IMR-90 (cell line): ENCODE measurements at regions not wholly inside any gene's neighbourhood (a gene's known extent, or its start where the extent isn't known, plus 50 kb on each side); places are given as distances from the start of the nearest gene placed in this dataset.

Source experiments
- ATAC-seq: fragments of 200-7000 bp; cut with Tn5 transposase; 2 replicates; pipeline ENCODE4 v1.9.1; 2020; ENCODE audit warnings: low read depth, mild to moderate bottlenecking, moderate library complexity
- BruUV-seq: library from RNA; stranded (reverse); fragments of 400-500 nt; replicated peaks from 2 replicates; lab custom pipeline; 2021; lab: Mats Ljungman, UMichigan
- CTCF ChIA-PET: fragments of 300-600 bp; formaldehyde crosslinking; extraction: SDS; loops from one replicate; lab custom pipeline; 2021; ENCODE audit warnings: antibody characterized with exemption; lab: Yijun Ruan, JAX
- POLR2A ChIA-PET: fragments of 300-600 bp; sonication (Branson Sonifier 250); formaldehyde crosslinking; loops from one replicate; lab custom pipeline; 2022; ENCODE audit warnings: antibody characterized with exemption; ENCODE audit not compliant: unreplicated experiment; lab: Charles Lee
- DNase-seq: peaks from one replicate; pipeline ENCODE4 v3.0.0; 2013
- H2AFZ ChIP-seq: replicated peaks from 2 replicates; pipeline ENCODE3; 2013; ENCODE audit warnings: low read length, mild to moderate bottlenecking; ENCODE audit not compliant: poor library complexity
- H2AK5ac ChIP-seq: 2 replicates; pipeline ENCODE4 v1.6.1; 2013; ENCODE audit warnings: low read depth, low read length, inconsistent platforms
- H2AK9ac ChIP-seq: replicated peaks from 2 replicates; pipeline ENCODE3; 2013; ENCODE audit warnings: mild to moderate bottlenecking, low read depth, low read length, moderate library complexity; ENCODE audit not compliant: poor library complexity
- H2BK120ac ChIP-seq: 2 replicates; pipeline ENCODE4 v1.6.1; 2013; ENCODE audit warnings: low read depth, low read length, inconsistent platforms
- H2BK15ac ChIP-seq: 3 replicates; pipeline ENCODE4 v1.6.1; 2013; ENCODE audit warnings: low read depth, low read length, inconsistent platforms
- H2BK20ac ChIP-seq: 2 replicates; pipeline ENCODE4 v1.6.1; 2013; ENCODE audit warnings: low read depth, mild to moderate bottlenecking, inconsistent platforms, low read length, moderate library complexity
- H2BK5ac ChIP-seq: 2 replicates; pipeline ENCODE4 v1.6.1; 2013; ENCODE audit warnings: mild to moderate bottlenecking, low read depth, low read length, inconsistent platforms; ENCODE audit not compliant: poor library complexity, severe bottlenecking
- H3K14ac ChIP-seq: replicated peaks from 2 replicates; pipeline ENCODE4 v1.6.1; 2013; ENCODE audit warnings: low read depth, low read length, inconsistent platforms
- H3K18ac ChIP-seq: 2 replicates; pipeline ENCODE4 v1.6.1; 2013; ENCODE audit warnings: low read depth, low read length, control low read depth
- H3K23ac ChIP-seq: 2 replicates; pipeline ENCODE4 v1.6.1; 2013; ENCODE audit warnings: low read depth, low read length, inconsistent platforms
- H3K27ac ChIP-seq: 2 replicates; pipeline ENCODE4 v1.5.1; 2013; ENCODE audit warnings: mild to moderate bottlenecking, control low read depth, low read length; ENCODE audit not compliant: insufficient read depth
- H3K27me3 ChIP-seq: 2 replicates; pipeline ENCODE4 v1.6.1; 2013; ENCODE audit warnings: low read length; ENCODE audit not compliant: control insufficient read depth, insufficient read depth
- H3K36me3 ChIP-seq: 2 replicates; pipeline ENCODE4 v1.6.1; 2013; ENCODE audit warnings: low read length, mixed read lengths; ENCODE audit not compliant: control insufficient read depth, insufficient read depth
- H3K4ac ChIP-seq: 2 replicates; pipeline ENCODE4 v1.6.1; 2013; ENCODE audit warnings: low read depth, low read length, inconsistent platforms
- H3K4me1 ChIP-seq: 2 replicates; pipeline ENCODE4 v1.6.1; 2013; ENCODE audit warnings: low read length, mixed read lengths; ENCODE audit not compliant: control insufficient read depth, insufficient read depth
- H3K4me2 ChIP-seq: 2 replicates; pipeline ENCODE4 v1.6.1; 2013; ENCODE audit warnings: low read depth, mild to moderate bottlenecking, control low read depth, low read length, moderate library complexity
- H3K4me3 ChIP-seq: 2 replicates; pipeline ENCODE4 v1.5.1; 2013; ENCODE audit warnings: low read depth, mild to moderate bottlenecking, control low read depth, low read length, moderate library complexity; ENCODE audit not compliant: insufficient read depth
- H3K56ac ChIP-seq: 2 replicates; pipeline ENCODE4 v1.6.1; 2013; ENCODE audit warnings: low read length, inconsistent platforms; ENCODE audit not compliant: insufficient read depth; ENCODE audit errors: extremely low read depth
- H3K79me1 ChIP-seq, 2 experiments: 2 replicates each; pipeline ENCODE4 v1.6.1; 2013; ENCODE audit warnings: low read length in 2 of 2, inconsistent platforms in 1 of 2, low read depth in 1 of 2
- H3K9ac ChIP-seq: 2 replicates; pipeline ENCODE4 v1.6.1; 2013; ENCODE audit warnings: low read depth, low read length, control low read depth
- H3K9me1 ChIP-seq: 2 replicates; pipeline ENCODE4 v1.6.1; 2013; ENCODE audit warnings: low read length, inconsistent platforms; ENCODE audit not compliant: insufficient read depth
- H3K9me3 ChIP-seq: 2 replicates; pipeline ENCODE4 v1.6.1; 2013; ENCODE audit warnings: low read length; ENCODE audit not compliant: control insufficient read depth, insufficient read depth
- H4K20me1 ChIP-seq: 2 replicates; pipeline ENCODE4 v1.6.1; 2013; ENCODE audit warnings: low read length, inconsistent platforms; ENCODE audit not compliant: insufficient read depth
- H4K5ac ChIP-seq: 2 replicates; pipeline ENCODE4 v1.6.1; 2013; ENCODE audit warnings: mild to moderate bottlenecking, low read depth, low read length, control low read depth
- H4K8ac ChIP-seq, 2 experiments: 2 replicates each; pipeline ENCODE4 v1.6.1; 2013; ENCODE audit warnings: low read depth in 2 of 2, low read length in 2 of 2, control low read depth in 1 of 2, inconsistent platforms in 1 of 2
- H4K91ac ChIP-seq: 2 replicates; pipeline ENCODE4 v1.6.1; 2013; ENCODE audit warnings: low read depth, low read length, inconsistent platforms; ENCODE audit not compliant: insufficient read depth
- BHLHE40 ChIP-seq: fragments of 150-350 bp; IDR thresholded peaks from 2 replicates; pipeline ENCODE4 v1.6.1; 2016; ENCODE audit warnings: mild to moderate bottlenecking, low read depth, low read length
- CEBPB ChIP-seq: IDR thresholded peaks from 2 replicates; pipeline ENCODE4 v1.6.1; 2012; ENCODE audit warnings: low read depth, low read length, improper control_type of control experiment
- CHD1 ChIP-seq: IDR thresholded peaks from 2 replicates; pipeline ENCODE4 v1.6.1; 2012; ENCODE audit warnings: low read depth, low read length, improper control_type of control experiment
- MAFK ChIP-seq: IDR thresholded peaks from 2 replicates; pipeline ENCODE4 v1.6.1; 2012; ENCODE audit warnings: low read depth, low read length, improper control_type of control experiment
- MAZ ChIP-seq: IDR thresholded peaks from 2 replicates; pipeline ENCODE4 v1.6.1; 2012; ENCODE audit warnings: low read depth, mild to moderate bottlenecking, low read length, improper control_type of control experiment, moderate library complexity, borderline replicate concordance
- MXI1 ChIP-seq: IDR thresholded peaks from 2 replicates; pipeline ENCODE4 v1.6.1; 2012; ENCODE audit warnings: low read depth, mild to moderate bottlenecking, low read length, moderate library complexity, borderline replicate concordance
- NFE2L2 ChIP-seq: fragments of 150-350 bp; IDR thresholded peaks from 2 replicates; pipeline ENCODE4 v1.6.1; 2016; ENCODE audit warnings: low read depth, mild to moderate bottlenecking, low read length
- POLR2A ChIP-seq: IDR thresholded peaks from 2 replicates; pipeline ENCODE4 v1.6.1; 2012; ENCODE audit warnings: mild to moderate bottlenecking, low read depth, low read length
- RCOR1 ChIP-seq: IDR thresholded peaks from 2 replicates; pipeline ENCODE4 v1.6.1; 2012; ENCODE audit warnings: mild to moderate bottlenecking, low read length, improper control_type of control experiment; ENCODE audit not compliant: insufficient replicate concordance
- RFX5 ChIP-seq: IDR thresholded peaks from 2 replicates; pipeline ENCODE4 v1.8.0; 2012; ENCODE audit warnings: low read depth, mild to moderate bottlenecking, low read length, moderate library complexity
- SMC3 ChIP-seq: fragments of 150-350 bp; IDR thresholded peaks from 2 replicates; pipeline ENCODE4 v1.6.1; 2016; ENCODE audit warnings: low read depth, mild to moderate bottlenecking, antibody characterized with exemption, low read length, moderate library complexity
- WGBS, 2 experiments: methylation state at CpG; one replicate each; pipeline versions ENCODE4 v1.1.5 to v1.1.7; 2013; ENCODE audit warnings: missing lambda C conversion rate in 2 of 2; ENCODE audit not compliant: insufficient read length in 1 of 2; ENCODE audit errors: extremely low coverage in 2 of 2; 5-methylcytosine and 5-hydroxymethylcytosine counted together
- dilution Hi-C: fragments of 300-500 bp; cut with HindIII; formaldehyde crosslinking; loops from one replicate; pipeline ENCODE4 v1.14.3; 2018; ENCODE audit warnings: low sequenced_read_pairs; ENCODE audit not compliant: unreplicated experiment
- in situ Hi-C: fragments of 300-500 bp; cut with MboI; formaldehyde crosslinking; loops from 3 replicates; pipeline ENCODE4 v1.14.3; 2019; ENCODE audit warnings: low sequenced_read_pairs, inconsistent platforms, mixed read lengths
- intact Hi-C: fragments of 100-400 bp; cut with micrococcal nuclease; formaldehyde crosslinking; loops from 2 replicates; pipeline ENCODE4 v1.10.0; 2022
- TF ChIP-seq, protein P1 (sequence below): conservative IDR thresholded peaks from 2 replicates; pipeline ENCODE4 v1.5.1; 2012; ENCODE audit warnings: mild to moderate bottlenecking, low read depth, low read length, improper control_type of control experiment
- TF ChIP-seq, protein P2 (sequence below): fragments of 150-350 bp; IDR thresholded peaks from 2 replicates; pipeline ENCODE4 v1.6.1; 2017; ENCODE audit warnings: mild to moderate bottlenecking, antibody characterized with exemption, low read length, low read depth
- TF ChIP-seq, protein P3 (sequence below): fragments of 150-350 bp; IDR thresholded peaks from 2 replicates; pipeline ENCODE4 v1.6.1; 2016; ENCODE audit warnings: low read depth, mild to moderate bottlenecking, low read length, moderate library complexity, borderline replicate concordance

DNA sequence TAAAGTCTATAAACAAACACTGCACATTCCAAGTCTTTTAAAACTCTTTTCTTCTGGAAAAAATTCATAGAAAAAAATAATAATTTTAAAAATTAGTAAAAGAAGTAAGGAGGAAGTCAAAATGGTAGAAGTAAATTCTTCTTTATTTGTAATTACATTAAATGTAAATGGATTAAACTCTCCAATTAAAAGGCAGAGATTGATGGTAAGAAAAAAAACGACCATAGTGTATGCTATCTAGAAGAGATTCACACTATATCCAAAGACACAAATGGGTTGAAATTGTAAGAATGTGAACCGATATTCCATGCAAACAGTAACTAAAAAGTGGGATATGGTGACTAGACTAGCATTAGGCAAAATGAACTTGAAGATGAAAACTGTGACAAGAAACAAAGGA lies 1196.1 kb upstream of the CDH2 start:
- TF ChIP-seq, protein P1, sequence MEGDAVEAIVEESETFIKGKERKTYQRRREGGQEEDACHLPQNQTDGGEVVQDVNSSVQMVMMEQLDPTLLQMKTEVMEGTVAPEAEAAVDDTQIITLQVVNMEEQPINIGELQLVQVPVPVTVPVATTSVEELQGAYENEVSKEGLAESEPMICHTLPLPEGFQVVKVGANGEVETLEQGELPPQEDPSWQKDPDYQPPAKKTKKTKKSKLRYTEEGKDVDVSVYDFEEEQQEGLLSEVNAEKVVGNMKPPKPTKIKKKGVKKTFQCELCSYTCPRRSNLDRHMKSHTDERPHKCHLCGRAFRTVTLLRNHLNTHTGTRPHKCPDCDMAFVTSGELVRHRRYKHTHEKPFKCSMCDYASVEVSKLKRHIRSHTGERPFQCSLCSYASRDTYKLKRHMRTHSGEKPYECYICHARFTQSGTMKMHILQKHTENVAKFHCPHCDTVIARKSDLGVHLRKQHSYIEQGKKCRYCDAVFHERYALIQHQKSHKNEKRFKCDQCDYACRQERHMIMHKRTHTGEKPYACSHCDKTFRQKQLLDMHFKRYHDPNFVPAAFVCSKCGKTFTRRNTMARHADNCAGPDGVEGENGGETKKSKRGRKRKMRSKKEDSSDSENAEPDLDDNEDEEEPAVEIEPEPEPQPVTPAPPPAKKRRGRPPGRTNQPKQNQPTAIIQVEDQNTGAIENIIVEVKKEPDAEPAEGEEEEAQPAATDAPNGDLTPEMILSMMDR, result no peak
- TF ChIP-seq MAZ (no peak), RCOR1 (no peak), MAFK (no peak), NFE2L2 (no peak), CHD1 (no peak), CEBPB (no peak), RFX5 (no peak), POLR2A (no peak), MXI1 (no peak), SMC3 (no peak), BHLHE40 (no peak)
- TF ChIP-seq, protein P2, sequence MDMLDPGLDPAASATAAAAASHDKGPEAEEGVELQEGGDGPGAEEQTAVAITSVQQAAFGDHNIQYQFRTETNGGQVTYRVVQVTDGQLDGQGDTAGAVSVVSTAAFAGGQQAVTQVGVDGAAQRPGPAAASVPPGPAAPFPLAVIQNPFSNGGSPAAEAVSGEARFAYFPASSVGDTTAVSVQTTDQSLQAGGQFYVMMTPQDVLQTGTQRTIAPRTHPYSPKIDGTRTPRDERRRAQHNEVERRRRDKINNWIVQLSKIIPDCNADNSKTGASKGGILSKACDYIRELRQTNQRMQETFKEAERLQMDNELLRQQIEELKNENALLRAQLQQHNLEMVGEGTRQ, result no peak
- TF ChIP-seq, protein P3, sequence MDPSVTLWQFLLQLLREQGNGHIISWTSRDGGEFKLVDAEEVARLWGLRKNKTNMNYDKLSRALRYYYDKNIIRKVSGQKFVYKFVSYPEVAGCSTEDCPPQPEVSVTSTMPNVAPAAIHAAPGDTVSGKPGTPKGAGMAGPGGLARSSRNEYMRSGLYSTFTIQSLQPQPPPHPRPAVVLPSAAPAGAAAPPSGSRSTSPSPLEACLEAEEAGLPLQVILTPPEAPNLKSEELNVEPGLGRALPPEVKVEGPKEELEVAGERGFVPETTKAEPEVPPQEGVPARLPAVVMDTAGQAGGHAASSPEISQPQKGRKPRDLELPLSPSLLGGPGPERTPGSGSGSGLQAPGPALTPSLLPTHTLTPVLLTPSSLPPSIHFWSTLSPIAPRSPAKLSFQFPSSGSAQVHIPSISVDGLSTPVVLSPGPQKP, result no peak
- intact Hi-C loops, result no loop called here

More for the DNA sequence above, 1196.1 kb upstream of the CDH2 start:
- ATAC-seq (no peak), DNase-seq (no peak)
- no peak overlapping the region for H4K8ac ChIP-seq
- H4K91ac ChIP-seq, result no peak overlapping the region
- H3K56ac ChIP-seq, result no peak overlapping the region
- no peak overlapping the region for H3K27ac ChIP-seq
- no peaks in the 10 kb centered on the region for H3K27me3 ChIP-seq
- H2AK5ac ChIP-seq, result no peak overlapping the region
- H3K4me3 ChIP-seq, result no peak overlapping the region
- no peak overlapping the region for H2BK120ac ChIP-seq
- no peak overlapping the region for H2AK9ac ChIP-seq
- H3K4ac ChIP-seq, result no peak overlapping the region
- in situ Hi-C loops (no loop called here), dilution Hi-C loops (no loop called here)
- H3K4me2 ChIP-seq, result no peak overlapping the region
- no peak overlapping the region for H2BK15ac ChIP-seq
- no peaks in the 10 kb centered on the region for H3K4me1 ChIP-seq
- no peaks in the 10 kb centered on the region for H4K20me1 ChIP-seq
- H3K9me1 ChIP-seq, result no peaks in the 10 kb centered on the region
- no peaks in the 10 kb centered on the region for H3K9me3 ChIP-seq
- WGBS, 2 experiments, result no CpG with 5 or more reads among the region's 2 CpGs
- no peak overlapping the region for H3K14ac ChIP-seq
- H4K5ac ChIP-seq, result no peak overlapping the region
- no peak overlapping the region for H2BK20ac ChIP-seq
- ChIA-PET POLR2A (no interaction called here), CTCF (no interaction called here)
- no peak overlapping the region for H3K23ac ChIP-seq
- no peaks in the 10 kb centered on the region for H3K36me3 ChIP-seq
- no peaks in the 10 kb centered on the region for H3K79me1 ChIP-seq
- no TSS peak for BruUV-seq
- no peak overlapping the region for H2BK5ac ChIP-seq
- no peak overlapping the region for H3K9ac ChIP-seq
- H3K18ac ChIP-seq, result no peak overlapping the region
- no peak overlapping the region for H2AFZ ChIP-seq
